Right lung (tissue), 2 donors: ENCODE measurements at regions not wholly inside any gene's neighbourhood (a gene's known extent, or its start where the extent isn't known, plus 50 kb on each side); places are given as distances from the start of the nearest gene placed in this dataset.
A peak's percentile ranks its signal among the peaks of the same experiment; 100 is the strongest.
"Not testable (repeated sequence)": the region's sequence is repeated elsewhere in the genome, so short reads cannot be mapped to it uniquely, and the experiment has no call there.

Experiments
- DNase-seq, 2 donors: peaks; one replicate each; pipeline ENCODE4 v3.0.0-alpha.2; 2013

- no peak for DNase-seq
Observed at GRCh38 chr20:60171313-60171712, 213.1 kb downstream of the CDH26 start.

GRCh38 chr20:60171738-60172137 is 213.5 kb downstream of the CDH26 start:
- no peak for DNase-seq

GRCh38 chr20:60172346-60172984 is 214.2 kb downstream of the CDH26 start:
- DNase-seq = peak in 1 of 2 donors; percentile 6

- no peak for DNase-seq
Observed at GRCh38 chr20:60177080-60177479, 218.9 kb downstream of the CDH26 start.

GRCh38 chr20:60180986-60181385 is 222.8 kb downstream of the CDH26 start:
- no peak for DNase-seq

- DNase-seq = no peak
Observed at GRCh38 chr20:60186412-60186811, 228.2 kb downstream of the CDH26 start.

GRCh38 chr20:60187683-60188082 is 229.5 kb downstream of the CDH26 start:
- DNase-seq = no peak

- DNase-seq = no peak
Observed at GRCh38 chr20:60191014-60191413, 232.8 kb downstream of the CDH26 start.

GRCh38 chr20:60192326-60192725 is 234.1 kb downstream of the CDH26 start:
- no peak for DNase-seq

GRCh38 chr20:60199132-60199531 is 240.9 kb downstream of the CDH26 start:
- DNase-seq = not testable (repeated sequence)

GRCh38 chr20:60199866-60200265 is 241.6 kb downstream of the CDH26 start:
- no peak for DNase-seq

- no peak for DNase-seq
Observed at GRCh38 chr20:60200305-60200918, 242.2 kb downstream of the CDH26 start.

- DNase-seq = no peak
Observed at GRCh38 chr20:60201198-60201835, 243.1 kb downstream of the CDH26 start.

GRCh38 chr20:60202046-60202445 is 243.8 kb downstream of the CDH26 start:
- no peak for DNase-seq

- DNase-seq = no peak
Observed at GRCh38 chr20:60203451-60203850, 245.2 kb downstream of the CDH26 start.

- DNase-seq = no peak
Observed at GRCh38 chr20:60204601-60205000, 246.4 kb downstream of the CDH26 start.

GRCh38 chr20:60206259-60206658 is 248.0 kb downstream of the CDH26 start:
- DNase-seq = no peak

GRCh38 chr20:60209048-60209447 is 250.8 kb downstream of the CDH26 start:
- DNase-seq = no peak

GRCh38 chr20:60210779-60211617 is 252.8 kb downstream of the CDH26 start:
- DNase-seq = peak; percentile 70 to 78

- no peak for DNase-seq
Observed at GRCh38 chr20:60211618-60212463, 253.6 kb downstream of the CDH26 start.

GRCh38 chr20:60212695-60213094 is 254.5 kb downstream of the CDH26 start:
- no peak for DNase-seq
